ENCODE measurements at regions not wholly inside any gene's neighbourhood (a gene's known extent, or its start where the extent isn't known, plus 50 kb on each side); places are given as distances from the start of the nearest gene placed in this dataset.

DNA sequence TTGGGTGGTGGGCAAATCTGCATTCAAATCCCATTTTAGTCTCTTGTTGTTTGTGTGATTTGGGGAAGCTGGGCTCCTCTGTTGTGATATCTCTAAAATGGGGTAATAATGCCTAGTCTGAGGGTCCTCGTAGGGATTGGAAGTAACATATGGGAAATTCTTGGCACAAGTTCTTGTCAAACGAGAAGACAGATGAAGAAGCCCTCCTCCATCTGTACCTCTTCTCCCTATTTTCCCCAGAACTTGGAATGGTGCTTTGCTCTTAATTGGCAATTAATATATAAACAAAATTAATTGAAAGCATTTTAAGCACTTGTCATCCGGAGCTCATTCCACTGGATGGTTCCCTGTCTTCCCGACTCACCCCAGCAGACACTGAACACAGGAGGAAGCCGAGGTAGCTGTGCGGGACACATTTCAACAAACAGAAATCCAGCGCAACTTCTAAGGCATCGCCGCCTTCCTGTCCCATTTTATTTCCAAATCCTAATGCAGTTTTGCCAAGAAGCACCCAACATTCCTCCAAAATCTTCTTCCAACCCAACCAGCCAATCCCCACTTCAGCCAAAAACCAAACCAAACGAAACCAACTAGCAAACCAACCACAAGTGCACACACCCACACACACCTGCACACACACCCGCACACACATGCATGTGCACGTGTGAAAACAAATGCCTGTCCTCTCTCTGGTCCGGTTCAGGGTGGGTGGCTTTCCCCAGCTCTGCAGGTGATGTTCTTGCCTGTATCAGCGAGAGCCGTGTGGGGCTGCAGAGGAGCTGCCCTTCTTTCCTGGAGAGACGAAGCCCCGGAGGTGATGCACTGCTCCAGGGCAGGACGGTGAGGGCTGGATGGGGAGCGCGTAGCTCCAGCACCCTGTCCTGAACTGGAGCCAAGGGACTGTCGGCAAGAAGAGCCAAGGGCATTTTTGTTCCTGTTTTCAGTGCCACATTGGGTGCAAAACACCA, 100.8 kb upstream of the B3GAT1 start:
- H3K4me3 ChIP-seq (ENCODE audit: low read depth, low read length): no peak overlapping the region
- ChIA-PET CTCF (no interaction called here), POLR2A (no interaction called here)
- TF ChIP-seq, protein P1, sequence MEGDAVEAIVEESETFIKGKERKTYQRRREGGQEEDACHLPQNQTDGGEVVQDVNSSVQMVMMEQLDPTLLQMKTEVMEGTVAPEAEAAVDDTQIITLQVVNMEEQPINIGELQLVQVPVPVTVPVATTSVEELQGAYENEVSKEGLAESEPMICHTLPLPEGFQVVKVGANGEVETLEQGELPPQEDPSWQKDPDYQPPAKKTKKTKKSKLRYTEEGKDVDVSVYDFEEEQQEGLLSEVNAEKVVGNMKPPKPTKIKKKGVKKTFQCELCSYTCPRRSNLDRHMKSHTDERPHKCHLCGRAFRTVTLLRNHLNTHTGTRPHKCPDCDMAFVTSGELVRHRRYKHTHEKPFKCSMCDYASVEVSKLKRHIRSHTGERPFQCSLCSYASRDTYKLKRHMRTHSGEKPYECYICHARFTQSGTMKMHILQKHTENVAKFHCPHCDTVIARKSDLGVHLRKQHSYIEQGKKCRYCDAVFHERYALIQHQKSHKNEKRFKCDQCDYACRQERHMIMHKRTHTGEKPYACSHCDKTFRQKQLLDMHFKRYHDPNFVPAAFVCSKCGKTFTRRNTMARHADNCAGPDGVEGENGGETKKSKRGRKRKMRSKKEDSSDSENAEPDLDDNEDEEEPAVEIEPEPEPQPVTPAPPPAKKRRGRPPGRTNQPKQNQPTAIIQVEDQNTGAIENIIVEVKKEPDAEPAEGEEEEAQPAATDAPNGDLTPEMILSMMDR (IDR thresholded peaks at IDR 0.05; ENCODE audit: insufficient read depth, low read length, missing control alignments): no peak
- no peak for DNase-seq (ENCODE audit: low read depth, low spot score)

DNA sequence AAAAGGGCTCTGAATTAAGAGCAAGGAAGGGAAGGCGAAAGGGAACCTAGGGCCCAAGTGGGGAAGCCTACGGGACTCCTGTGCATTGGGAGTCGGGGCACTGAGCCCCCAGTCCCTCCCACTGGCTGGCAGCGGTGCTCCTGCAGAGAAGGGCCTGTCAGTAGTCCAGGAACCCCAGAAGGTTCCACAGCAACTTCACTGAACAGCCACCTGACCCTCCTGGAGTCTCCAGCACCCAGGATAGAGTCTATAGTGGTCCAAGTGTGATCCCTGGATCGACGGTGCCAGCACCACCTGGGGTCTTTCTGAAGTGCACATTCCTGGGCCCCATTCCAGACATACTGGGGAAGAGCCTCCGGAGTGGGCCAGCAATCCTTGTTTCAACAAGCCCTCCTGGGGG, 100.0 kb upstream of the B3GAT1 start:
- TF ChIP-seq, protein P1 (IDR thresholded peaks at IDR 0.05; ENCODE audit: insufficient read depth, low read length, missing control alignments): no peak
- CTCF ChIA-PET: no interaction called here

DNA sequence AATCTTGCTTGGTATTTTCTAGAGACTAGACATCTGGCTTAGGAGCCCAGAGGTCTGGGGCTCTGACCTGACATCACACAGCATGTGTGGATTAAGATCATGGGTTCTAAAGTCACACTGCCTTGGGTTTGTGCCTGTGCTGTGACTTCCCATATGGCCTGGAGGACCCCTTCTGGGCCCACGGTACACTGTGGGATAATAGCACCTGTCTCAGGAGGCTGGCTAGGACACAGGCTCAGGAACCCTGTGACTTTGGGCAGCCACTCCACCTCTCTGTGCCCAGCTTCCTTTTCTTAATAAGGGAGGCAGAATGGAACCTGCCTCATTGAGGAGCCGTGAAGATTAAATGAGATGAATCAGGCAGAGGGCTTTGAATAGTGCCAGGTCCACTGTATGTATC, 99.2 kb upstream of the B3GAT1 start:
- ChIA-PET POLR2A (no interaction called here), CTCF (no interaction called here)
- TF ChIP-seq, protein P1 (IDR thresholded peaks at IDR 0.05; ENCODE audit: insufficient read depth, low read length, missing control alignments): no peak
- no peak overlapping the region for H3K4me3 ChIP-seq (ENCODE audit: low read depth, low read length)
- DNase-seq (ENCODE audit: low read depth, low spot score): no peak

More for the DNA sequence above, 100.0 kb upstream of the B3GAT1 start:
- no peak for DNase-seq (ENCODE audit: low read depth, low spot score)
- POLR2A ChIA-PET: no interaction called here
- no peak overlapping the region for H3K4me3 ChIP-seq (ENCODE audit: low read depth, low read length)

DNA sequence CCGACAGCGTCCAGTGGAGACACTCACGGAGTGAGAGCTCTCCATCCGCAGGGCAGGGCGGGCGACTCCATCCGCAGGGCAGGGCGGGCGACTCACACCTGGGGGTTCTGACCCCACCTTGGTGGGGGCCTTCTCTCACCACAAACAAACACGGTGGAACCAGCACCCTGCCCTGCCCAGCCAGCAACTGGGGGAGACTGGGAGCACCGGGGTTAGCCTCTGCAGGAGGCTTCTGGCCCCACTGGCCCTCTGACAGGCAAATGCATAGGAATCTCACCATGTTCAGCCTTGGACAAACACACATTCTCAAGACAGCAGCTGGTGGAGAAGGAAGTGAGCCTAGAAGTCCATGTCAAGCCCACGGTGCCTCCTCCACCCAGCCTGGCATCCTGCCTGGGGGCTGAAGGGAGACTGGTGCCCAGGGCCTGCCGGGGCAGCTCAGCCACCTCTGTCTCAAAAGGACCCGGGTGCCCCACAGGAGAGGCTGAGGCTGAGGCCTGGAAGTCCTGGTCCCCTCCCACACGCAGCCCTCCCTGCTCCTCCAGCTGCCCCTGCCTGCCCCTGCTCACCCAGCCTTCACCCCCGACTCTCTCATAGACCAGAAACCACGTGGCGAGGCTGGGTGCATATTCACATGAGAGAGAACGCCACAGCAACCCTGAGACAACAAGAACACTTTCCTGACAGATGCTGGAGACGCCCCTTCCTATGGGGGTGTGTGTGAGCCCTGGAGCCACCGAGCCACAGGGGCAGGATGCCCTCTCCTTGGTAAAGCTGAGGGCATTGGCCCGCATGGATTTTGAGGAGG, 98.4 kb upstream of the B3GAT1 start:
- no peak overlapping the region for H3K4me3 ChIP-seq (ENCODE audit: low read depth, low read length)
- DNase-seq (ENCODE audit: low read depth, low spot score): no peak
- TF ChIP-seq, protein P1 (IDR thresholded peaks at IDR 0.05; ENCODE audit: insufficient read depth, low read length, missing control alignments): no peak
- POLR2A ChIA-PET: no interaction called here
- CTCF ChIA-PET: no interaction called here

DNA sequence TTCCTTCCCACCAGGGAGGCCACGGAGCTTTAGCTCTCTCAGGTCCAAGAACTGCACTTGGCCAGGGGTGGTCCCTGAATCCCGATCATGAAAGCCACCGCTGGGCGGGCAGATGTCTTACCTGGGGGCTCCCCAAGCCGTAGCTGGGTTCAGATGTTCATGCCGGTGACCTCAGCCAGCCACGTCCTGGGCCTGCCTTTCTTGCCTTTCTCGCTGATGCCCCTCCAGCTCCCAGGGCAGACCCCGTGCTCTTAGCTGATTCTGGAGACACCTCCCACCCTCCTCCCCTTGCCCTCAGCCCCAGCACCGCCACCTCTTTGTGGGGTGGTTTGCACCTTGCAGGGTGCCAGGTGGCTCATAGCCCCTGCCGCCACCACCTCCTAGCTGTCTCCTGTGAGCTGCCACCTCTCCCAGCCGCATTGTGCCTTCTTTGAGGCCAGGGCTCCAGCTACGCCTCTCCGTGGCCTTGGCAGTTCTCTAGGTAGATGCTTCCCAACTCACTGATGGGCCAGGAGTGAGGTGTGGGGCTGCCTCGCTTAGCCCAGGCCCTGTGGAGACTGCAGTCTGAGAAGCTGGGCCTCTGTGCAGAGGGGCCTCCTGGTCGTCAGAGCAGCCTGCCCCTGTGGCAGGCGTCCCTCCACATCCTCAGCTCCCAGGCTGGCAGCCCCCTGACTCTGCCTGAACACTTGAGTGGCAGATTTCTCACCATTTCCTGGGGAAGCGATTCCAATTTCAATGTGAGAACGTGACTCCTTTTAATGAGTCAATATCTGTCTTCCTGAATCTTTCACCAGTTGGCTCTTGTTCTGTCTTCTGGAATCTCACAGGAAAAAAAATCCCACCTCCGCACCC, 97.6 kb upstream of the B3GAT1 start:
- H3K4me3 ChIP-seq (ENCODE audit: low read depth, low read length): no peak overlapping the region
- ChIA-PET CTCF (no interaction called here), POLR2A (no interaction called here)
- TF ChIP-seq, protein P1 (IDR thresholded peaks at IDR 0.05; ENCODE audit: insufficient read depth, low read length, missing control alignments): no peak
- no peak for DNase-seq (ENCODE audit: low read depth, low spot score)

Data from AG04449 (cell line).